ENCODE measurements at regions not wholly inside any gene's neighbourhood (a gene's known extent, or its start where the extent isn't known, plus 50 kb on each side); places are given as distances from the start of the nearest gene placed in this dataset.

GRCh38 chr6:156616495-156616894 is 160.7 kb upstream of the ARID1B start:
- TF ChIP-seq CTCF (IDR thresholded peaks at IDR 0.05) (no peak), EP300 (IDR thresholded peaks at IDR 0.05) (no peak), POLR2A (IDR thresholded peaks at IDR 0.05) (no peak)

Data from stomach (tissue), 4 donors.